ENCODE measurements at regions not wholly inside any gene's neighbourhood (a gene's known extent, or its start where the extent isn't known, plus 50 kb on each side); places are given as distances from the start of the nearest gene placed in this dataset.

DNA sequence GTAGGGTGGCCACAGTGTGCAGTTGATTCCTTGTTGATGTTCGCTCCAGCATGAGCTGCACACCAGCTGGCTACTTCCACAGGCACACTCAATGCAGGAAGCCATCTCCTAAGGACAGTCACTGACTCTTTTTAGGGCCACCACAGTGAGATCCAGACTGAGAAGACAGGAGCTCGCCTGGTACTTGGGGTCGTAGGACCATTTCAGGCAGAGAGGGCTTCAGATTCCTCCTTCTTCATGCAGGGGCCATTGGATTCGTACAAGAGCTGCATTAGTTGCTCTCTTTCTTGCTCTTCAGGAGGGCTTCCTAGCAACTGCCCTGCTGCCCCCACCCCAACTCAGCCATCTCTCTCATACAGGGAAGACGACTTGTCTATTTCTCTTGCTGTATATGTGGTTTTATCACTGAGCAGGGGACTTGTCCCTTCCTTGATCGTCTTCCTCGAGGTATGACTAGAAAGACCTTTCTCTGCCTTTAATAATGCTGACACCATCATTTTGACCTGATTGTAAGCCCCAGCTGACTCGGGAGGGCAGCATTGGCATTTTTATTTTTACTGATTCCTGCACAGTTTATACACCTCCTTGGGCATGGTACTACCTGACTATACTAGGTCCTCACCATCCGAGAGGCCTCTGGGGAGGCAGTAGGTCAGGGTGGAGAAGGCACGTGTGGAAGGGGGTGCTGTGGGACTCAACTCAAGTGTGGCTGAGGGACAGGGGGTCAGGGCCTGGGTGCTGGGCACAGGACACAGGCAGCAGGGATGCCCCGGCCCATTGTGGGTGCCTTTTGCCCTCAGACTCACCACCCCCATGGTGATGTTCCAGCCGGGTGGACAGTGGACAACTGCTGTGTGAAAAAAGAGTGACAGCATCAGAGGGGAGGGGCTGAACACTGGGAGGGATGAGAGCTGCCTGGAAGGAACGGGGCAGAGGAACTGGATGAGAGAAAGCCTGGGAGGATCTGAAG, 136.7 kb upstream of the ZNF746 start:
- TF ChIP-seq EZH2 (IDR thresholded peaks at IDR 0.05; ENCODE audit: borderline replicate concordance) (no peak), CTCF (IDR thresholded peaks at IDR 0.05; ENCODE audit: poor library complexity) (no peak)
